RWPE1 (cell line): ENCODE measurements at regions not wholly inside any gene's neighbourhood (a gene's known extent, or its start where the extent isn't known, plus 50 kb on each side); places are given as distances from the start of the nearest gene placed in this dataset.

Experiments
- CTCF ChIA-PET: fragments of 350-600 bp; sonication (Branson Sonifier 250); formaldehyde crosslinking; extraction: SDS; loops from one replicate; lab custom pipeline; 2021; lab: Yijun Ruan, JAX
- POLR2A ChIA-PET: fragments of 400-600 bp; formaldehyde crosslinking; extraction: SDS; loops from one replicate; lab custom pipeline; 2020; ENCODE audit warnings: antibody characterized with exemption; ENCODE audit not compliant: low non-redundant PET; lab: Yijun Ruan, JAX
- DNase-seq: peaks from one replicate; pipeline ENCODE4 v3.0.0; 2012; ENCODE audit warnings: low spot score
- H3K27ac ChIP-seq: fragments of 450-650 bp; 2 replicates; pipeline ENCODE4 v1.5.1; 2017
- TF ChIP-seq, protein P1 (sequence below): fragments of 450-650 bp; conservative IDR thresholded peaks from 2 replicates; pipeline ENCODE4 v1.5.1; 2017; ENCODE audit warnings: low read depth, mild to moderate bottlenecking

DNA sequence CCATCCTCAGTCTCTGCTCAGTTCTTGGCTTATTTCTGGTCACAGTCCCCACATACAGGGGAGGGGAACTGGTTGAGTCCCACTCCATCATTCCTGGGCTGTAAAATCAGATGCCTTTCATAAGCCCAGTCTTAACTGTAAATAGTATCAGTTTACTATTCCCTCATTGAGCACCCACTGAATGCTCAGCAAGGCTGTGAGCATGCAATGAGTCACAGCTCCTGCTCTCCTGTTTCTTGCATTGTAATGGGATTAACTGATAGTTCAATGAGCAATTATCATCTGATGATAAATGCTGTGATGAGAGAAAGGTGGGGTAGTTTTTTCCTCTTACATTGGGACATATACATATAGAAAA, 113.6 kb upstream of the TPM1 start:
- ChIA-PET CTCF (interaction anchor here (0.6 to 1.1 kb wide), 4 partner anchors 16 to 143 kb away, joined by 3 to 5 read pairs (median 4); no protein-coding TSS in a partner anchor), POLR2A (interaction anchor here (1.0 kb wide), 1 partner anchor 113 kb away, joined by 3 read pairs; the partner anchor contains the start of gene TPM1)
- TF ChIP-seq, protein P1, sequence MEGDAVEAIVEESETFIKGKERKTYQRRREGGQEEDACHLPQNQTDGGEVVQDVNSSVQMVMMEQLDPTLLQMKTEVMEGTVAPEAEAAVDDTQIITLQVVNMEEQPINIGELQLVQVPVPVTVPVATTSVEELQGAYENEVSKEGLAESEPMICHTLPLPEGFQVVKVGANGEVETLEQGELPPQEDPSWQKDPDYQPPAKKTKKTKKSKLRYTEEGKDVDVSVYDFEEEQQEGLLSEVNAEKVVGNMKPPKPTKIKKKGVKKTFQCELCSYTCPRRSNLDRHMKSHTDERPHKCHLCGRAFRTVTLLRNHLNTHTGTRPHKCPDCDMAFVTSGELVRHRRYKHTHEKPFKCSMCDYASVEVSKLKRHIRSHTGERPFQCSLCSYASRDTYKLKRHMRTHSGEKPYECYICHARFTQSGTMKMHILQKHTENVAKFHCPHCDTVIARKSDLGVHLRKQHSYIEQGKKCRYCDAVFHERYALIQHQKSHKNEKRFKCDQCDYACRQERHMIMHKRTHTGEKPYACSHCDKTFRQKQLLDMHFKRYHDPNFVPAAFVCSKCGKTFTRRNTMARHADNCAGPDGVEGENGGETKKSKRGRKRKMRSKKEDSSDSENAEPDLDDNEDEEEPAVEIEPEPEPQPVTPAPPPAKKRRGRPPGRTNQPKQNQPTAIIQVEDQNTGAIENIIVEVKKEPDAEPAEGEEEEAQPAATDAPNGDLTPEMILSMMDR: no peak
- H3K27ac ChIP-seq: peak overlapping the region; percentile 77; the same call in 1 of the 2 replicates
- DNase-seq: peak; percentile 85

DNA sequence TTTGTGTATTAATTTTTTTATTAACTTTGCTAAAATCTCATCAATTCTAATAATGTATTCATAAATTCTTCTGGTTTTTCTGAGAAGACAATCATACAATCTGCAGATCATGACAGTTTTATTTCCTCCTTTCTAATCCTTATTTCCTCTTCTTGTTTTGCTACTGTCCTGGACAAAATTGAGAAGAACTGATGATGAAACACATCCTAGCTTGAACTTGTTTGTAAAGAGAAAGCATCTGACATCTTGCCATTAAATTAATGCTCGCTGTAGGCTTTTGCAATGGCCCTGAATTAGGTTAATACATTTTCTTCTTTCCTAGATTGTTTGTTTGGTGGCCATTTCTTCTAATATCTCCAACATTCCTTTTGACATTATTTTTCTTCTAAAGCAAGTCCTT, 110.9 kb upstream of the TPM1 start:
- CTCF ChIA-PET: interaction anchor here (0.6 kb wide), 1 partner anchor 1029 kb away, joined by 3 read pairs; no protein-coding TSS in a partner anchor
- POLR2A ChIA-PET: no interaction called here
- no peak overlapping the region for H3K27ac ChIP-seq
- no peak for DNase-seq
- TF ChIP-seq, protein P1: no peak

DNA sequence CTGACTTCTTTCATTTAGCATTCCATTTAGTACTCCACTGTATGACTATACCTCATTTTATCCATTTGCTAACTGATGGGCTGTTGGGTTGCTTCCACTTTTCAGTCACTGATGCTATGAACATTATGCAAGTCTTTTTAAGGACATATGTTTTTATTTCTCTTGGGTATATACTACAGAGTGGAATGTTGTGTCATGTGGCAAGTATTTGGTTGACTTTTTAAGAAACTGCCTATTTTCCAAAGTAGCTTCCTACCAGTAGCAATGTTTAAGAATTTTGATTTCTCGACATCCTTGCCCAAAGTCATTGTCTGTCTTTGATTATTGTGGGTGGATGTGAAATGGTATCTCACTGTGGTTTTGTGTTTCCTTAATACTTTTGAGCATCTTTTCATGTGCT, 110.1 kb upstream of the TPM1 start:
- POLR2A ChIA-PET: no interaction called here
- CTCF ChIA-PET: interaction anchor here (0.6 kb wide), 1 partner anchor 1029 kb away, joined by 3 read pairs; no protein-coding TSS in a partner anchor
- no peak for DNase-seq
- TF ChIP-seq, protein P1: no peak
- no peak overlapping the region for H3K27ac ChIP-seq

DNA sequence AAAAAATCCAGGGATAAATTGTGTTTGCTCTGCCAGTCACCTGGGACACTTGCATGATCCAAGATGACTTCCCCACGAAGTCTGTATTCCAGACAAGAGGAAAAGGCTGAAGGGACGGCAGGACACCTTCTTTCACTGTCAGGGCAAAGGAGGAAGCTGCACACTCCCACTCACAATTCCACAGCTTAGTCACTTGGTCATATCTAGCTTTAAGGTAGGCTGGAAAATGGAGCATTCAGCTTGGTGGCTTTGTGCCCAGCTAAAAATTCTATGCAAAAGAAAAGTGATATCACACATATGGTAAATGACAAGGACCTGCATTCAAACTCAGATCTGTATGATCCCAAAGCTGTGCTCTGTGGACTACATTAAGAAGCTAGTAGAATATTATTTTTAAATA, 109.2 kb upstream of the TPM1 start:
- CTCF ChIA-PET: interaction anchor here (0.6 kb wide), 2 partner anchors 61 to 233 kb away, joined by 3 to 4 read pairs; no protein-coding TSS in a partner anchor
- DNase-seq: no peak
- POLR2A ChIA-PET: no interaction called here
- H3K27ac ChIP-seq: no peak overlapping the region
- TF ChIP-seq, protein P1: no peak

DNA sequence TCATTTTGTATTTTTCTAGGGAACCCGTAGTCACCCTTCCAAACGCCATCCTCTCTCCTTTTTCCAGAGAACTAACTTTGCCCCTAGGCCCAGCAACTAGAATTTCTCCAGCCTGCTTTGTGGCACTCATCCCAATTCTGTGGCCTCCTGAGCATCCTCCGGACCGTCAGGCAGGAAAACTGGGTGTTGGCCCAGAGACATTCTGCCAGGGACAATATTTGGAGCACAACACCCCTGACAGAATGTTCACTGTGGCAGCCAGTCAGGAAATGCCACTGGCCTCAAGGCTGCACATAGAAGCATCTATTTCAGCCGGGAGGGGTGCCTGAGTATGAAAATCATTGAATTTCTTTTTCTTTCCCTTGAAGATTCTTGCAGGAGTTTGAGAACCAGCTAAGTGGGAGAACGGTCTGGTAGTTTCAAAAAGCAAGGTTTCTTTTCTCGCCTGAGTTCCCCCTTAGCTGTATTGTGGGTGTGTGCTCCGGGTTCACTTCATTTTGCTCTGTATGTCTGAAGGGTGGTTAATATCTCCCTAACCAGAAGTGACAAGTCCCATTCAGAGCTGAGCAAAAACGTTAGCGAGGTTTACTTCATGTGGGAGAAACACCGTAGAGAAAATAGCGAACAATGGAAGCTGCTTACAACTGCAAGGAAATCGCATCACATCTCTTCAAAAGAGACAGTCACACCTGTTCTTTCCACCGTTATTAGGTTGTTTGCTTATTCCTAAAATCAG, 108.1 kb upstream of the TPM1 start:
- ChIA-PET CTCF (no interaction called here), POLR2A (no interaction called here)
- no peak for DNase-seq
- H3K27ac ChIP-seq: no peak overlapping the region
- TF ChIP-seq, protein P1: no peak

DNA sequence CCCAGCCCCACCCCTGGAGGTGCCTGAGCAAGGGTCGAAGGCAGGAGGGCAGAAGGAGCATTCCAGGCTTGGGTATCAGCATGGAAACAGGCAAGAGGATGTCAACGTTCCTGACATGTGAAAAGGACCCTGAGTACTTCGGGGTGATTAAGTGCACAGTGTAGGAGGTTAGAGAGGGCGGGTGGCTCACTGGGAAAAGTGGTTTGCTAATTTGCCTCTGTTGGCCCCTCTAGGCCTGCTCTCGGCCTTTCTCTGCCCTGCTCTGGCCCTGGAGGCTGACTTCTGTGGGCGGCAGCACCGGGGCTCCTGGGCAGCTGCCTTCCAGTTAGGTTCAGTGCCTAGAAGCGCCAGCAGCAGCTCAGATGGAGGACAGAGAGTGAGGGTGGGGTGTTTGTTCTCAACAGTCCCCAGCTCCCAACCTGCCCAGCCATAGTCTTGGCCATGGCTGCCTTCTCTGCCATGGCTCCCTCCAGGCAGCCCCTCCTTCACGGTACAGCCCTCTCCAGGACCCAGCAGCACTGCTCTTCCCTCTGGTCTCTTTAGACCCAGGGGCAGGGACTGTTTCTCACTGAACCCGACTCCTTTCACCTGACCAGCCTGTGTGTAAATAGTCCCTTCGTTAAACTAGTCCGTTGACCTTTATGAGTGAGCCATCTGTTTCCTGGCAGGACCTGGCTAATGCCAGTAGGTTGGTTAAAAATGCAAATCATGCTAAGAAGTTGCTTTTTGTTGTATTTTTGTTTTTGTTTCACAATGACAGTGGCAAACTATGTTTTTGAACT, 107.1 kb upstream of the TPM1 start:
- TF ChIP-seq, protein P1: no peak
- POLR2A ChIA-PET: no interaction called here
- CTCF ChIA-PET: interaction anchor here (0.6 kb wide), 1 partner anchor 66 kb away, joined by 3 read pairs; no protein-coding TSS in a partner anchor
- no peak for DNase-seq
- H3K27ac ChIP-seq: no peak overlapping the region
